OCI-LY7 (cell line): ENCODE measurements at regions not wholly inside any gene's neighbourhood (a gene's known extent, or its start where the extent isn't known, plus 50 kb on each side); places are given as distances from the start of the nearest gene placed in this dataset.
"Not testable (repeated sequence)": the region's sequence is repeated elsewhere in the genome, so short reads cannot be mapped to it uniquely, and the experiment has no call there.

ENCODE experiments used
- BruUV-seq: library from RNA; stranded (reverse); fragments of 400-500 nt; replicated peaks from 2 replicates; lab custom pipeline; 2021; lab: Mats Ljungman, UMichigan
- CTCF ChIA-PET: fragments of 300-600 bp; sonication (Branson Sonifier 250); formaldehyde crosslinking; loops from one replicate; lab custom pipeline; 2022; ENCODE audit warnings: antibody characterized with exemption; ENCODE audit not compliant: unreplicated experiment; lab: Charles Lee
- POLR2A ChIA-PET: fragments of 300-600 bp; sonication (Branson Sonifier 250); formaldehyde crosslinking; loops from one replicate; lab custom pipeline; 2022; ENCODE audit warnings: antibody characterized with exemption; lab: Charles Lee
- DNase-seq: peaks from one replicate; pipeline ENCODE4 v3.0.0-alpha.2; 2015; ENCODE audit warnings: low spot score
- H2AFZ ChIP-seq: fragments of 200-600 bp; sonication (generic), shearing (Covaris generic); 2 replicates; pipeline ENCODE4 v1.6.1; 2014; ENCODE audit warnings: mild to moderate bottlenecking, antibody characterized with exemption, low read length, moderate library complexity
- H3K27ac ChIP-seq: fragments of 200-600 bp; sonication (generic); 2 replicates; pipeline ENCODE4 v1.5.1; 2014; ENCODE audit warnings: mixed run types, low read depth, mild to moderate bottlenecking, moderate library complexity, low read length, inconsistent platforms; ENCODE audit not compliant: poor library complexity, severe bottlenecking
- H3K36me3 ChIP-seq: fragments of 200-600 bp; sonication (generic); 2 replicates; pipeline ENCODE4 v1.6.1; 2014; ENCODE audit warnings: mild to moderate bottlenecking, antibody characterized with exemption, low read length, moderate library complexity, mixed read lengths; ENCODE audit not compliant: insufficient read depth
- H3K4me1 ChIP-seq: fragments of 200-600 bp; sonication (generic); 2 replicates; pipeline ENCODE4 v1.5.1; 2014; ENCODE audit warnings: mild to moderate bottlenecking, low read length; ENCODE audit not compliant: insufficient read depth, poor library complexity, severe bottlenecking
- H3K4me2 ChIP-seq: fragments of 200-600 bp; sonication (generic); 2 replicates; pipeline ENCODE4 v1.6.1; 2014; ENCODE audit warnings: mild to moderate bottlenecking, low read length
- H3K4me3 ChIP-seq: fragments of 200-600 bp; sonication (generic); 2 replicates; pipeline ENCODE4 v1.5.1; 2014; ENCODE audit warnings: mild to moderate bottlenecking, low read depth, low read length; ENCODE audit not compliant: poor library complexity, severe bottlenecking
- H3K79me2 ChIP-seq: fragments of 200-600 bp; sonication (generic); 2 replicates; pipeline ENCODE4 v1.6.1; 2016; ENCODE audit warnings: low read depth, mild to moderate bottlenecking, low read length, moderate library complexity, mixed read lengths; ENCODE audit not compliant: insufficient read depth
- H3K9me2 ChIP-seq: fragments of 200-600 bp; sonication (generic); 2 replicates; pipeline ENCODE4 v1.6.1; 2016; ENCODE audit warnings: mild to moderate bottlenecking, low read length, mixed read lengths; ENCODE audit not compliant: insufficient read depth
- H3K9me3 ChIP-seq: fragments of 200-600 bp; sonication (generic); 2 replicates; pipeline ENCODE4 v1.6.1; 2014; ENCODE audit warnings: mild to moderate bottlenecking, mixed run types, low read length, mixed read lengths
- H4K20me1 ChIP-seq: fragments of 200-600 bp; sonication (generic); 2 replicates; pipeline ENCODE4 v1.6.1; 2014; ENCODE audit warnings: mild to moderate bottlenecking, antibody characterized with exemption, low read length, moderate library complexity, mixed read lengths; ENCODE audit not compliant: insufficient read depth
- CTCF ChIP-seq: fragments of 200-600 bp; sonication (generic); conservative IDR thresholded peaks from 2 replicates; pipeline ENCODE4 v1.5.1; 2014; ENCODE audit warnings: mild to moderate bottlenecking, antibody characterized with exemption, low read length, moderate library complexity, mixed read lengths
- EZH2phosphoT487 ChIP-seq: fragments of 200-600 bp; sonication (generic); IDR thresholded peaks from 2 replicates; pipeline ENCODE4 v1.6.1; 2018; ENCODE audit warnings: low read depth, borderline replicate concordance, mild to moderate bottlenecking, mixed run types, antibody characterized with exemption, low read length, moderate library complexity, mixed read lengths
- intact Hi-C: fragments of 100-400 bp; cut with micrococcal nuclease; formaldehyde crosslinking; loops from one replicate; pipeline ENCODE4 v1.10.0; 2022; ENCODE audit not compliant: unreplicated experiment

- H3K36me3 ChIP-seq: no peaks in the 10 kb centered on the region
- H3K4me2 ChIP-seq: no peak overlapping the region
- H3K27ac ChIP-seq: no peak overlapping the region
- intact Hi-C loops: no loop called here
- H3K9me3 ChIP-seq: no peaks in the 10 kb centered on the region
- no peak overlapping the region for H3K4me3 ChIP-seq
- H3K4me1 ChIP-seq: no peaks in the 10 kb centered on the region
- BruUV-seq: no TSS peak
- CTCF ChIA-PET: no interaction called here
- no peak for DNase-seq
- no peaks in the 10 kb centered on the region for H4K20me1 ChIP-seq
- no peaks in the 10 kb centered on the region for H3K79me2 ChIP-seq
- no peaks in the 10 kb centered on the region for H3K9me2 ChIP-seq
- TF ChIP-seq EZH2phosphoT487 (no peak), CTCF (no peak)
- no peak overlapping the region for H2AFZ ChIP-seq
- POLR2A ChIA-PET: interaction anchor here (0.7 kb wide), 1 partner anchor 384 kb away, joined by 3 read pairs; no protein-coding TSS in a partner anchor
Measured at GRCh38 chr3:104360038-104360437, 1006.7 kb upstream of the ALCAM start.

GRCh38 chr3:104361748-104362147 is 1005.0 kb upstream of the ALCAM start:
- BruUV-seq, H3K4me2 ChIP-seq, intact Hi-C loops, H3K9me2 ChIP-seq, H2AFZ ChIP-seq, H3K79me2 ChIP-seq, H3K9me3 ChIP-seq, CTCF ChIA-PET, H3K27ac ChIP-seq, H4K20me1 ChIP-seq, H3K36me3 ChIP-seq, POLR2A ChIA-PET, DNase-seq, H3K4me3 ChIP-seq, H3K4me1 ChIP-seq: not testable (repeated sequence)

GRCh38 chr3:104362319-104362718 is 1004.4 kb upstream of the ALCAM start:
- TF ChIP-seq CTCF (no peak), EZH2phosphoT487 (no peak)
- Histone ChIP-seq H3K4me1 (no peaks in the 10 kb centered on the region), H3K9me2 (no peaks in the 10 kb centered on the region), H4K20me1 (no peaks in the 10 kb centered on the region), H3K9me3 (no peaks in the 10 kb centered on the region), H2AFZ (no peak overlapping the region), H3K27ac (no peak overlapping the region), H3K36me3 (no peaks in the 10 kb centered on the region), H3K4me3 (no peak overlapping the region), H3K4me2 (no peak overlapping the region), H3K79me2 (no peaks in the 10 kb centered on the region)
- DNase-seq: no peak
- no TSS peak for BruUV-seq
- ChIA-PET POLR2A (no interaction called here), CTCF (no interaction called here)
- intact Hi-C loops: no loop called here
